ENCODE measurements at regions not wholly inside any gene's neighbourhood (a gene's known extent, or its start where the extent isn't known, plus 50 kb on each side); places are given as distances from the start of the nearest gene placed in this dataset.

- H3K9me3 Mint-ChIP-seq, result peaks cover 4% of the 10 kb centered on the region
- H3K27me3 Mint-ChIP-seq, result no peaks in the 10 kb centered on the region
- no peak overlapping the region for H3K4me3 Mint-ChIP-seq
- no peak for ATAC-seq
- no peak overlapping the region for H3K27ac Mint-ChIP-seq
- H3K36me3 Mint-ChIP-seq, result no peaks in the 10 kb centered on the region
- no peaks in the 10 kb centered on the region for H3K4me1 Mint-ChIP-seq
These were observed 217.1 kb upstream of the LDB2 start for GRCh38 chr4:17115583-17115982.

GRCh38 chr4:17112292-17112659, 213.8 kb upstream of the LDB2 start:
- H3K4me1 Mint-ChIP-seq, result no peaks in the 10 kb centered on the region
- ATAC-seq, result no peak
- peaks cover 12% of the 10 kb centered on the region for H3K9me3 Mint-ChIP-seq
- no peaks in the 10 kb centered on the region for H3K27me3 Mint-ChIP-seq
- no peak overlapping the region for H3K4me3 Mint-ChIP-seq
- H3K27ac Mint-ChIP-seq, result no peak overlapping the region
- no peaks in the 10 kb centered on the region for H3K36me3 Mint-ChIP-seq

DNA sequence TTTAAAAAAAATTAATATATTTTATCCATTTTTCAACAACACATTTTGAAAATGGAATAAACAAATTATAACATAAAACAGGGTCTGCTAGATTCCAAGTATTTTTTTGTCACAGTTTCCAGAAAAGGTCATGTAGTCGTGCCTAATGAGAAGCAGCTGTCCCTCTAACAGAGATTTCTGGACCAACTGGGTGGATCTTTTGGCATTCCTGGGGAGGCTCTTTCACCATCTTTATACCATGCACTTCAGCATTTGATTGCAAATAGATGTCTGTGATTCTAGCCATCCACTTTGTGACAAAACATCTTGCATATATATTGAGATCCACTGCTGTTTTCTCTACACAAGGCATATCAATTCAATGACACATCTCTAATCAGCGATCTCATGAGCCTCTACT, 210.7 kb upstream of the LDB2 start:
- Mint-ChIP-seq H3K27me3 (no peaks in the 10 kb centered on the region), H3K9me3 (peaks cover 8% of the 10 kb centered on the region), H3K27ac (no peak overlapping the region), H3K4me3 (no peak overlapping the region), H3K4me1 (no peaks in the 10 kb centered on the region), H3K36me3 (no peaks in the 10 kb centered on the region)
- no peak for ATAC-seq

DNA sequence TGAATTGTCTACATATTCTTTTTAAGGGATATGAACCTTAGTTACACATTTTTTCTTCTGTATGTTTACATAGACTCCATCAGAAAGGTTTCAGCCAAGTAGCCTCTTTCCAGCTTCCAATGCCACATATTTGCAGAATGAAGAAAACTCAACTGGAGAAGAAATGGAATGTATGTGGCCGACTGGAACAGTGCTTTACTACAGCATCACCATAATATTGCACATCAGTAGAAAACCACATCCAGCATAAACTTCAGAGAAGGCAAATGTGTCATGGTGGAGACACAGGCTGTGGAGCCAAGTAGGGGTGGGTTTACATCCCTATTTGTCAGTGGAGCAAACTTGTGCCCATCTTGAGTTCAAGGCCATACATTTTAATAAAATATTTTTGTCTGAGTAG, 204.8 kb upstream of the LDB2 start:
- H3K4me1 Mint-ChIP-seq, result no peaks in the 10 kb centered on the region
- no peak for ATAC-seq
- H3K4me3 Mint-ChIP-seq, result no peak overlapping the region
- H3K27ac Mint-ChIP-seq, result no peak overlapping the region
- no peaks in the 10 kb centered on the region for H3K27me3 Mint-ChIP-seq
- H3K36me3 Mint-ChIP-seq, result no peaks in the 10 kb centered on the region
- peaks cover 2% of the 10 kb centered on the region for H3K9me3 Mint-ChIP-seq

GRCh38 chr4:17098996-17099395, 200.6 kb upstream of the LDB2 start:
- H3K27me3 Mint-ChIP-seq, result no peaks in the 10 kb centered on the region
- H3K36me3 Mint-ChIP-seq, result no peaks in the 10 kb centered on the region
- H3K4me1 Mint-ChIP-seq, result no peaks in the 10 kb centered on the region
- no peak overlapping the region for H3K4me3 Mint-ChIP-seq
- H3K27ac Mint-ChIP-seq, result no peak overlapping the region
- peaks cover 5% of the 10 kb centered on the region for H3K9me3 Mint-ChIP-seq
- ATAC-seq, result no peak

DNA sequence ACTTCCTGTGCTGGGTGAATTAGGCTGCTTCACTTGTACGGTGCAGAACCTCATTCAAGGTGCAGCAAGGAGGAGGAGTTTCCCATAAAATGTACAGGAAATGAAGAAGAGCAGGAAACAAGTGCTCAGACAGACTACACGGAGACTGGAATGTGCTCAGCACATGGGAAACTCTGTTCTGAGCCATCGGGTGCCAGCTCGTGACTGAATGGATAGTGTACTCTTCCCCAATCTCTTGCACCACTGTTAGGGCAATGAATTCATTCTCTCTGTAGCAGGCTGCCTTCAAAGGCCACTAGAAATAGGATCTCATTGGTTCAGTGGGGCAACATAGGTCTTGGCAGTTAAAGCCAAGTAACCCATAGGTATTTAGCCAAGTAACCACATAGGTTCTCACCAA, 200.0 kb upstream of the LDB2 start:
- H3K9me3 Mint-ChIP-seq, result peaks cover 7% of the 10 kb centered on the region
- no peak for ATAC-seq
- no peak overlapping the region for H3K4me3 Mint-ChIP-seq
- no peaks in the 10 kb centered on the region for H3K4me1 Mint-ChIP-seq
- no peaks in the 10 kb centered on the region for H3K36me3 Mint-ChIP-seq
- no peak overlapping the region for H3K27ac Mint-ChIP-seq
- H3K27me3 Mint-ChIP-seq, result no peaks in the 10 kb centered on the region

DNA sequence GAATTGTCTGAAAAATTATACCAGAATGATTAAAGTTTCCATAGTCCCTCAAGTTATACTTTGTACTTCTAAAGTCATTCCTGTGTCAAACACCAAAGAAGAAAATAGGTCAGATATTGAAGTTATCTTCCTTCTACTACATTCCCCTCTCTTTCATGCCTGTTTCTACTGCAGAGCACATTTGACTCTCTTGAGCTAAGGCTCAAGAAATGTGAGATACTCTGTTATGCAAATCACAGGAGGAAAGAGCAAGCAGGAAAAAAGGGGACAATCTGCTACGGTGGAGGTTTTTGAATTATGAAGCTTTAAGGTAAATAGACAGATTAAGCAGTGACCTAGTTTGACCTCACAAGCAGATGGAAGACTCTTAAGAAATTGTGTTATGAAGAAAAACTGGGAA, 198.9 kb upstream of the LDB2 start:
- Mint-ChIP-seq H3K27me3 (no peaks in the 10 kb centered on the region), H3K9me3 (peaks cover 7% of the 10 kb centered on the region), H3K4me1 (no peaks in the 10 kb centered on the region), H3K27ac (no peak overlapping the region), H3K36me3 (no peaks in the 10 kb centered on the region), H3K4me3 (no peak overlapping the region)
- no peak for ATAC-seq

DNA sequence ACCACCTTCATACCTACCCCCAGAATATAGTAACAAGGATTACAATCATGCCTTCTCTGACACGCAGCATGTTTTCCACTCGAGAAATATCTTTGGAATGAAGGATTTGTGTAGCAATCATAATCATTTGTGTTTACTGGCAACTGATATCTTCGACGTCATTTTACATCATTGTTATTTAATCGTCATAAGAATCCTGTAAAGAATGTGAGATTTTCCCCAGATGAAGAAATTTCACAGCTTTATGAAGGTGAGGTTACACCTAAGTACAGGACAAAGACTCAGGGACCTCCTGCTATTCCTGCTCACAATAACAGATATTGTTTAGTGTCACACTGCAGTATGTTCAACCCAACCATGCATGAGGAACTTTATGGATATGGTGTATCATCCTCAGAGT, 198.2 kb upstream of the LDB2 start:
- Mint-ChIP-seq H3K4me1 (no peaks in the 10 kb centered on the region), H3K27ac (no peak overlapping the region), H3K36me3 (no peaks in the 10 kb centered on the region), H3K4me3 (no peak overlapping the region), H3K27me3 (no peaks in the 10 kb centered on the region), H3K9me3 (peaks cover 7% of the 10 kb centered on the region)
- no peak for ATAC-seq

GRCh38 chr4:17095771-17096170, 197.3 kb upstream of the LDB2 start:
- Mint-ChIP-seq H3K27ac (no peak overlapping the region), H3K27me3 (no peaks in the 10 kb centered on the region), H3K4me1 (no peaks in the 10 kb centered on the region), H3K36me3 (no peaks in the 10 kb centered on the region), H3K9me3 (peaks cover 7% of the 10 kb centered on the region), H3K4me3 (no peak overlapping the region)
- no peak for ATAC-seq

- Mint-ChIP-seq H3K36me3 (no peaks in the 10 kb centered on the region), H3K4me3 (no peak overlapping the region), H3K4me1 (no peaks in the 10 kb centered on the region), H3K9me3 (peaks cover 7% of the 10 kb centered on the region), H3K27me3 (no peaks in the 10 kb centered on the region), H3K27ac (no peak overlapping the region)
- no peak for ATAC-seq
These were observed 196.4 kb upstream of the LDB2 start for GRCh38 chr4:17094876-17095210.

GRCh38 chr4:17094159-17094875, 195.9 kb upstream of the LDB2 start:
- Mint-ChIP-seq H3K9me3 (peaks cover 7% of the 10 kb centered on the region), H3K4me3 (no peak overlapping the region), H3K27me3 (no peaks in the 10 kb centered on the region), H3K4me1 (no peaks in the 10 kb centered on the region), H3K36me3 (no peaks in the 10 kb centered on the region), H3K27ac (no peak overlapping the region)
- ATAC-seq, result no peak

GRCh38 chr4:17093481-17093880, 195.0 kb upstream of the LDB2 start:
- Mint-ChIP-seq H3K4me1 (no peaks in the 10 kb centered on the region), H3K4me3 (no peak overlapping the region), H3K27me3 (no peaks in the 10 kb centered on the region), H3K36me3 (no peaks in the 10 kb centered on the region), H3K9me3 (peaks cover 10% of the 10 kb centered on the region), H3K27ac (no peak overlapping the region)
- ATAC-seq, result no peak

DNA sequence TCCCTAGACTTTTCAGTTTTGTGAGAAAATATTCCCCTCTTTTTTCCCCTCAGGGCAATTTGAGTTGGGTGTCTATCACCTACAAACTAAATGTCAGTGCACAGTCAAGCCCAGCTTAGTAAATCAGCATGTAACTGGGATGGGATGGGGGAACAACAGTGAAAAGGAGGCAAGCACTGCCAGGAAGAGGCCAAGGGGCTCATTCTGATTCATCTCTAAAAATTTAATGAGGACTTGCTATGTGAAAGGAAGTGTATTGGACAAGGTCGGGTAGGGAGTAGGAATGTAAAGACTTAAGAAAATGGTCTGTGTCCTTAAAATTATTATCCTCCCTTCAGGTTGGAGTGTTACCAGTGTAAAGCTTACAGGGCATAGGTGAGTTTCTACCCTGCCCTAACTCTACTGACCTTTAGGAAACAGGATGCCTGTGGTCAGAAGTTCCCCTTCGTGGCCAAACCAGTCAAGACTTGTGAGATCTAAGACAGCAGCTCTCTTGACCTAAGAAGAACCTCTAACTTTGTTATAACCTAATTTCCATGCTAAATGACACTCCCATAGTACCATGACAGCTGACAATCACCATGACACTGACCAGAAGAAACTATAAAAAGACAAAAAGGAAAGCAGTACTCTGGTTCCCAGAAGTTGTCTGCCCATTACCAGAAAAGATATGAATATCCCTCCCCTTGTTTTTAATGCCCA, 194.4 kb upstream of the LDB2 start:
- no peak overlapping the region for H3K4me3 Mint-ChIP-seq
- no peaks in the 10 kb centered on the region for H3K27me3 Mint-ChIP-seq
- no peaks in the 10 kb centered on the region for H3K4me1 Mint-ChIP-seq
- H3K9me3 Mint-ChIP-seq, result peaks cover 10% of the 10 kb centered on the region
- no peaks in the 10 kb centered on the region for H3K36me3 Mint-ChIP-seq
- no peak overlapping the region for H3K27ac Mint-ChIP-seq
- peak; percentile 53 for ATAC-seq

- H3K4me1 Mint-ChIP-seq, result no peaks in the 10 kb centered on the region
- H3K9me3 Mint-ChIP-seq, result peaks cover 6% of the 10 kb centered on the region
- H3K27me3 Mint-ChIP-seq, result no peaks in the 10 kb centered on the region
These were observed 192.7 kb upstream of the LDB2 start for GRCh38 chr4:17091104-17091503.

GRCh38 chr4:17090063-17090462, 191.6 kb upstream of the LDB2 start:
- no peaks in the 10 kb centered on the region for H3K36me3 Mint-ChIP-seq

More at GRCh38 chr4:17091104-17091503, 192.7 kb upstream of the LDB2 start:
- H3K27ac Mint-ChIP-seq, result no peak overlapping the region
- no peak for ATAC-seq
- no peak overlapping the region for H3K4me3 Mint-ChIP-seq
- H3K36me3 Mint-ChIP-seq, result no peaks in the 10 kb centered on the region

DNA sequence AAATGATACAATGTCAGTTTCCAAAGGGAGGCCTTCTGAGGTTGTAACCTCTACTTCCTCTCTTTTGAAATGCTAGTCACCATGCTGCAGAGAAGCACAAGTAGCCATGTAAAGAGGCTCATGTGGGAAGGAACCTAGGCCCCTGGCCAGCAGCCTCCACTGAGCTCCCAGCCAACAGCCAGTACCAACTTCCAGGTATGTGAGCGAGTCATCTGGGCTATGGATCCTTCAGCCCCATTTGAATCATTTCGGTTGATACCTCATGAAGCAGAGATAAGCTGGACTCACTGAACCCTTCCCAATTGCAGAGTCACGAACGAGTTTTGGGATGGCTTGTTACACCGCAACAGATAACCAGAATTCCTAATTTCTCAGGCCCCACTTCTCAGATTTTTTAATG, 187.0 kb upstream of the LDB2 start:
- ATAC-seq, result no peak
- H3K36me3 Mint-ChIP-seq, result no peaks in the 10 kb centered on the region
- H3K9me3 Mint-ChIP-seq, result peaks cover 3% of the 10 kb centered on the region
- H3K4me1 Mint-ChIP-seq, result no peaks in the 10 kb centered on the region
- no peak overlapping the region for H3K27ac Mint-ChIP-seq
- H3K4me3 Mint-ChIP-seq, result no peak overlapping the region
- H3K27me3 Mint-ChIP-seq, result no peaks in the 10 kb centered on the region

More at GRCh38 chr4:17090063-17090462, 191.6 kb upstream of the LDB2 start:
- Mint-ChIP-seq H3K9me3 (peaks cover 6% of the 10 kb centered on the region), H3K27ac (no peak overlapping the region), H3K4me1 (no peaks in the 10 kb centered on the region), H3K4me3 (no peak overlapping the region), H3K27me3 (no peaks in the 10 kb centered on the region)
- ATAC-seq, result no peak
